Caco-2 (cell line): ENCODE measurements at regions not wholly inside any gene's neighbourhood (a gene's known extent, or its start where the extent isn't known, plus 50 kb on each side); places are given as distances from the start of the nearest gene placed in this dataset.

Experiments
- BruUV-seq: library from RNA; stranded (reverse); fragments of 400-500 nt; replicated peaks from 2 replicates; lab custom pipeline; 2021; lab: Mats Ljungman, UMichigan
- CTCF ChIA-PET: fragments of 300-600 bp; sonication (Branson Sonifier 250); formaldehyde crosslinking; loops from one replicate; lab custom pipeline; 2022; ENCODE audit warnings: antibody characterized with exemption; lab: Charles Lee
- POLR2A ChIA-PET: fragments of 300-600 bp; sonication (Branson Sonifier 250); formaldehyde crosslinking; loops from one replicate; lab custom pipeline; 2022; ENCODE audit warnings: antibody characterized with exemption; lab: Charles Lee
- DNase-seq, 2 experiments: peaks; one replicate each; pipeline versions ENCODE4 v3.0.0 to v3.0.0-alpha.2; 2020 to 2022
- H3K27me3 ChIP-seq: replicated peaks from 2 replicates; pipeline ENCODE4 v1.6.0; 2011; ENCODE audit warnings: low read length; ENCODE audit not compliant: control insufficient read depth, insufficient read depth
- H3K36me3 ChIP-seq: 2 replicates; pipeline ENCODE4 v1.5.1; 2011; ENCODE audit warnings: low read length; ENCODE audit not compliant: control insufficient read depth, insufficient read depth
- H3K4me1 ChIP-seq: fragments of 250-450 bp; sonication (Bioruptor Pico); 2 replicates; pipeline ENCODE4 v1.5.1; 2020; ENCODE audit warnings: mild to moderate bottlenecking
- H3K4me3 ChIP-seq: 2 replicates; pipeline ENCODE4 v1.5.1; 2011; ENCODE audit warnings: low read depth, mild to moderate bottlenecking, control low read depth, low read length
- H3K9me3 ChIP-seq: fragments of 250-450 bp; sonication (Bioruptor Pico); 2 replicates; pipeline ENCODE4 v1.5.1; 2020; ENCODE audit warnings: mild to moderate bottlenecking, moderate library complexity
- H3K27ac Mint-ChIP-seq: one replicate; pipeline ENCODE4 v1.8.0; 2022; ENCODE audit warnings: mixed read lengths; ENCODE audit not compliant: unreplicated experiment
- H3K27me3 Mint-ChIP-seq: one replicate; pipeline ENCODE4 v1.8.0; 2022; ENCODE audit warnings: mixed read lengths; ENCODE audit not compliant: insufficient read depth, unreplicated experiment
- H3K36me3 Mint-ChIP-seq: one replicate; pipeline ENCODE4 v1.8.0; 2022; ENCODE audit warnings: mild to moderate bottlenecking, mixed read lengths; ENCODE audit not compliant: insufficient read depth, unreplicated experiment
- H3K4me1 Mint-ChIP-seq: one replicate; pipeline ENCODE4 v1.8.0; 2022; ENCODE audit warnings: low read depth, mixed read lengths; ENCODE audit not compliant: unreplicated experiment
- H3K4me3 Mint-ChIP-seq: one replicate; pipeline ENCODE4 v1.8.0; 2022; ENCODE audit warnings: mild to moderate bottlenecking, moderate library complexity, mixed read lengths; ENCODE audit not compliant: unreplicated experiment
- H3K9me3 Mint-ChIP-seq: one replicate; pipeline ENCODE4 v1.8.0; 2022; ENCODE audit warnings: mixed read lengths; ENCODE audit not compliant: unreplicated experiment
- intact Hi-C: fragments of 100-400 bp; cut with micrococcal nuclease; formaldehyde crosslinking; loops from one replicate; pipeline ENCODE4 v1.10.0; 2022; ENCODE audit not compliant: unreplicated experiment
- TF ChIP-seq, protein P1 (sequence below), 2 experiments: fragments of 200-600 bp in 1 of 2; IDR thresholded peaks; 1 replicate in 1 of 2; 2 replicates in 1 of 2; pipeline versions ENCODE4 v1.5.1 to v1.8.0; 2011 to 2022; ENCODE audit warnings: antibody characterized with exemption in 1 of 2, control low read depth in 1 of 2, inconsistent platforms in 1 of 2, low read depth in 1 of 2, low read length in 1 of 2, mild to moderate bottlenecking in 1 of 2, moderate library complexity in 1 of 2; ENCODE audit not compliant: insufficient read depth in 1 of 2, severe bottlenecking in 1 of 2, unreplicated experiment in 1 of 2

DNA sequence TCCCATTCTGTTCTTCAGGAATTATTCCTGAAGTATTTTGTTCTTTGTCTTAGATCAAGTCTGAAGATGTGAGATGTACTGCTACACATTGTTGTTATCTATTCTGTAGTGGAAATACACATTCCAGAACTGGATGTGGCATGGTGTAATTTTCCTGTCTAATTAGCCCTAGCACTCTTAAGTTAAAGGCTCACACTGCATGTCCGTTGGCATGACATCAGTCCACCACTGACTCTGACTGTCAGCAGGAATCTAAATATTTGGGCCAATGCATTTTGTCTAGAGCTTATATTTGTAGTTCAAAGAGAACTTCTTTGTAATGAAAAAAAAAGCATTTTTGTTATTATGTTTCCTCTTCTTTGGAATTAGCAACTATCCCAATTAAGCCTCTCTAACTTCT lies 201.0 kb downstream of the S1PR1 start:
- Mint-ChIP-seq H3K27ac (no peak overlapping the region), H3K27me3 (peaks cover 6% of the 10 kb centered on the region), H3K9me3 (no peaks in the 10 kb centered on the region), H3K4me1 (no peaks in the 10 kb centered on the region), H3K4me3 (no peak overlapping the region), H3K36me3 (no peaks in the 10 kb centered on the region)
- no TSS peak for BruUV-seq
- Histone ChIP-seq H3K4me3 (no peak overlapping the region), H3K36me3 (no peaks in the 10 kb centered on the region), H3K9me3 (no peaks in the 10 kb centered on the region), H3K27me3 (no peaks in the 10 kb centered on the region), H3K4me1 (no peaks in the 10 kb centered on the region)
- no peak for DNase-seq
- ChIA-PET CTCF (no interaction called here), POLR2A (no interaction called here)
- TF ChIP-seq, protein P1, sequence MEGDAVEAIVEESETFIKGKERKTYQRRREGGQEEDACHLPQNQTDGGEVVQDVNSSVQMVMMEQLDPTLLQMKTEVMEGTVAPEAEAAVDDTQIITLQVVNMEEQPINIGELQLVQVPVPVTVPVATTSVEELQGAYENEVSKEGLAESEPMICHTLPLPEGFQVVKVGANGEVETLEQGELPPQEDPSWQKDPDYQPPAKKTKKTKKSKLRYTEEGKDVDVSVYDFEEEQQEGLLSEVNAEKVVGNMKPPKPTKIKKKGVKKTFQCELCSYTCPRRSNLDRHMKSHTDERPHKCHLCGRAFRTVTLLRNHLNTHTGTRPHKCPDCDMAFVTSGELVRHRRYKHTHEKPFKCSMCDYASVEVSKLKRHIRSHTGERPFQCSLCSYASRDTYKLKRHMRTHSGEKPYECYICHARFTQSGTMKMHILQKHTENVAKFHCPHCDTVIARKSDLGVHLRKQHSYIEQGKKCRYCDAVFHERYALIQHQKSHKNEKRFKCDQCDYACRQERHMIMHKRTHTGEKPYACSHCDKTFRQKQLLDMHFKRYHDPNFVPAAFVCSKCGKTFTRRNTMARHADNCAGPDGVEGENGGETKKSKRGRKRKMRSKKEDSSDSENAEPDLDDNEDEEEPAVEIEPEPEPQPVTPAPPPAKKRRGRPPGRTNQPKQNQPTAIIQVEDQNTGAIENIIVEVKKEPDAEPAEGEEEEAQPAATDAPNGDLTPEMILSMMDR (IDR thresholded peaks at IDR 0.05; ENCODE audit: insufficient read depth in 1 of 2, low read depth in 1 of 2, low read length in 1 of 2, severe bottlenecking in 1 of 2, unreplicated experiment in 1 of 2), result no peak
- intact Hi-C loops, result loop anchor here (1.0 kb wide), 1 partner anchor 128 kb away; no protein-coding TSS in a partner anchor

DNA sequence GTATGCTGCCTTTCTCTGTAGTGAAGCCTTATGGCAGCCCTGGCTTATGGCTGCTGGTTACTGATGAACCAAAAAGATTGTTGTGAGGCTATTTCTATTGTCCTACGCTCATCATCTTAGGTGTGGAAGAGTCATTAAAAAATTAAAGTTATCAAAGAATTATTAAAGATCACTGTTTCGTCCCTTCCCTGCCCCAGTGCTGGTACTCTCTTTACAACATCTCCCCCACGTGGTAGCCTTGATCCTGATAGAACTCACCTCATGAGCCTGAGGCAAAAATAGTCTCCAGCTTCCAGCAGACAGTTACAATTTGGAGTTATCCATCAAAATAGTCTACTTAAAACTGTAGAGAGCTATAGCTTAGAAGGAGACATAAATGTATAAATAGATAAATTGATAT lies 201.5 kb downstream of the S1PR1 start:
- intact Hi-C loops, result loop anchor here (1.0 kb wide), 1 partner anchor 129 kb away; no protein-coding TSS in a partner anchor
- Histone ChIP-seq H3K27me3 (no peaks in the 10 kb centered on the region), H3K4me3 (no peak overlapping the region), H3K9me3 (no peaks in the 10 kb centered on the region), H3K4me1 (no peaks in the 10 kb centered on the region), H3K36me3 (no peaks in the 10 kb centered on the region)
- BruUV-seq, result no TSS peak
- Mint-ChIP-seq H3K36me3 (no peaks in the 10 kb centered on the region), H3K27ac (no peak overlapping the region), H3K9me3 (no peaks in the 10 kb centered on the region), H3K4me1 (no peaks in the 10 kb centered on the region), H3K27me3 (peaks cover 6% of the 10 kb centered on the region), H3K4me3 (no peak overlapping the region)
- peak in 1 of 2 experiments; percentile 1 for DNase-seq
- CTCF ChIA-PET, result no interaction called here
- POLR2A ChIA-PET, result no interaction called here
- TF ChIP-seq, protein P1 (IDR thresholded peaks at IDR 0.05; ENCODE audit: insufficient read depth in 1 of 2, low read depth in 1 of 2, low read length in 1 of 2, severe bottlenecking in 1 of 2, unreplicated experiment in 1 of 2), result no peak

DNA sequence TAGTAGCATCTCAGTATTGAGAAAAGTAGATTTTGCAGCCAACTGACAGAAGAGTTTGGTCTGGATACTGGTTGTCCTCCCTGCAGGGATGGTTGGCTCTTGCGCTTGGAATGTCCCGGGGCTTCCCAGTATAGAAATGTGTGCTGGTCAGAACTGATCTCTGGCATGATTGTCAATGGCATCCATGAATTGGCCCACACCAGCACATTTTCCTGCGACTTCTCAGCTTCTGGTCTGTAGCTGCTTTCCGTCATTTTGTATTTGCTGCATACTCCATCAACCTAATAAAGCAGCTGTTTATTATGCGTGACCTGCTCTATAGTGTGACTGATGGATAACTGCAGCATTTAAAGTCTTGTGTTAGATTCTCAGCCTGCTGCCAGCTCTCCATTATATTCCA lies 203.7 kb downstream of the S1PR1 start:
- no peak for DNase-seq
- Mint-ChIP-seq H3K4me1 (no peaks in the 10 kb centered on the region), H3K27ac (no peak overlapping the region), H3K27me3 (peaks cover 6% of the 10 kb centered on the region), H3K36me3 (no peaks in the 10 kb centered on the region), H3K4me3 (no peak overlapping the region), H3K9me3 (no peaks in the 10 kb centered on the region)
- no peaks in the 10 kb centered on the region for H3K4me1 ChIP-seq
- intact Hi-C loops, result no loop called here
- H3K4me3 ChIP-seq, result no peak overlapping the region
- no peaks in the 10 kb centered on the region for H3K9me3 ChIP-seq
- TF ChIP-seq, protein P1 (IDR thresholded peaks at IDR 0.05; ENCODE audit: insufficient read depth in 1 of 2, low read depth in 1 of 2, low read length in 1 of 2, severe bottlenecking in 1 of 2, unreplicated experiment in 1 of 2), result no peak
- no peaks in the 10 kb centered on the region for H3K27me3 ChIP-seq
- BruUV-seq, result no TSS peak
- POLR2A ChIA-PET, result no interaction called here
- CTCF ChIA-PET, result no interaction called here
- H3K36me3 ChIP-seq, result no peaks in the 10 kb centered on the region
